ENCODE measurements at regions not wholly inside any gene's neighbourhood (a gene's known extent, or its start where the extent isn't known, plus 50 kb on each side); places are given as distances from the start of the nearest gene placed in this dataset.
A peak's percentile ranks its signal among the peaks of the same experiment; 100 is the strongest.

DNA sequence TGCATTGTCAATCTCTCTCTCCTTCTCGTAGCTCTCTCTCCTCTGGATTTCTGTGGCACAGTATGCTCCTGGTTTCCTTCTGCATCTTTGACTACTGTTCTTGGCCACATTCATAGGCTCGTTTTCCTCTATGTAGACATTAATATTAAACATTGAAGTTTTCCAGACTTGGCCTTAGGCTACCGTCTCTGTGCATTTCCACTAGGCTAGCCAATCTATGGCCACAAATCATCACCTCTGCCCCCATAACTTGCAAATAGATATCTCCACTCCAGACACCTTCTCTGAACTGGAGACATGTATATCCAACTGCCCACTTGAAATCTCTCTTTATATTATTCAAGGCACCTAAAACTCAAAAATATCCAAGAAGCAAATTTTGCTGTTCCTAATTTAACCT lies 768.5 kb downstream of the TSN start:
- H3K36me3 ChIP-seq (ENCODE audit: control insufficient read depth in 4 of 4, insufficient read depth in 4 of 4, low read length in 4 of 4), result no peaks in the 10 kb centered on the region
- no peak overlapping the region for H3K27ac ChIP-seq (ENCODE audit: low read depth in 1 of 2, low read length in 1 of 2)
- no peaks in the 10 kb centered on the region for H3K9me3 ChIP-seq (ENCODE audit: control insufficient read depth in 4 of 4, insufficient read depth in 3 of 4, low read length in 3 of 4)
- TF ChIP-seq, protein P1, sequence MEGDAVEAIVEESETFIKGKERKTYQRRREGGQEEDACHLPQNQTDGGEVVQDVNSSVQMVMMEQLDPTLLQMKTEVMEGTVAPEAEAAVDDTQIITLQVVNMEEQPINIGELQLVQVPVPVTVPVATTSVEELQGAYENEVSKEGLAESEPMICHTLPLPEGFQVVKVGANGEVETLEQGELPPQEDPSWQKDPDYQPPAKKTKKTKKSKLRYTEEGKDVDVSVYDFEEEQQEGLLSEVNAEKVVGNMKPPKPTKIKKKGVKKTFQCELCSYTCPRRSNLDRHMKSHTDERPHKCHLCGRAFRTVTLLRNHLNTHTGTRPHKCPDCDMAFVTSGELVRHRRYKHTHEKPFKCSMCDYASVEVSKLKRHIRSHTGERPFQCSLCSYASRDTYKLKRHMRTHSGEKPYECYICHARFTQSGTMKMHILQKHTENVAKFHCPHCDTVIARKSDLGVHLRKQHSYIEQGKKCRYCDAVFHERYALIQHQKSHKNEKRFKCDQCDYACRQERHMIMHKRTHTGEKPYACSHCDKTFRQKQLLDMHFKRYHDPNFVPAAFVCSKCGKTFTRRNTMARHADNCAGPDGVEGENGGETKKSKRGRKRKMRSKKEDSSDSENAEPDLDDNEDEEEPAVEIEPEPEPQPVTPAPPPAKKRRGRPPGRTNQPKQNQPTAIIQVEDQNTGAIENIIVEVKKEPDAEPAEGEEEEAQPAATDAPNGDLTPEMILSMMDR (IDR thresholded peaks at IDR 0.05; ENCODE audit: control extremely low read depth, extremely low read depth), result no peak
- H3K27me3 ChIP-seq (ENCODE audit: control insufficient read depth in 3 of 3, insufficient read depth in 3 of 3, low read length in 2 of 3), result no peaks in the 10 kb centered on the region
- no peak for DNase-seq
- no peaks in the 10 kb centered on the region for H3K4me1 ChIP-seq (ENCODE audit: control insufficient read depth in 5 of 5, insufficient read depth in 5 of 5, low read length in 5 of 5)
- no peak overlapping the region for H3K4me3 ChIP-seq
- WGBS, 2 donors, result 85% methylated on average over 3 of the region's 3 CpGs
- no peak overlapping the region for H3K9ac ChIP-seq (ENCODE audit: insufficient read depth in 1 of 2, low read length in 2 of 2)
- ATAC-seq (ENCODE audit: insufficient read depth, low FRiP score), result no peak

DNA sequence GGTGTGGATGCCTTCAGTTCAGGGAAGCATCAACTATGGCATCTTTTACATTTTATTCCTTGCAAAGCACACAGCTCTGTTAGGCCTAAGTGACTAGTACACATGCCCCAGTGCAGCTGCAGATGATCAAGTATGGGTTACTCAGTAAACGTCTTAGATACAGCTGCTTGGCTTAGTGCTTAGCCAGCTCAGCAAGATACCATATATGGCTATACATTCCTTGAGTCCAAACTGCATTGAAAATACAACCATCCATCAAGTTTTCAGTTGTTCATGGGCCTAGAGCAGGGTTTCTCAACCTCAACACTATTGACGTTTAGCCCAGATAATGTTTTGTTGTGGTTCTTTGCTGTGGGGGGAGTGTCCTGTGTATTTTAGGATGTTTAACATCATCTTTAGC lies 769.9 kb downstream of the TSN start:
- TF ChIP-seq, protein P1 (IDR thresholded peaks at IDR 0.05; ENCODE audit: control extremely low read depth, extremely low read depth), result no peak
- no peak overlapping the region for H3K9ac ChIP-seq (ENCODE audit: insufficient read depth in 1 of 2, low read length in 2 of 2)
- WGBS, 2 donors, result 69 to 82% methylated on average over 2 of the region's 2 CpGs

DNA sequence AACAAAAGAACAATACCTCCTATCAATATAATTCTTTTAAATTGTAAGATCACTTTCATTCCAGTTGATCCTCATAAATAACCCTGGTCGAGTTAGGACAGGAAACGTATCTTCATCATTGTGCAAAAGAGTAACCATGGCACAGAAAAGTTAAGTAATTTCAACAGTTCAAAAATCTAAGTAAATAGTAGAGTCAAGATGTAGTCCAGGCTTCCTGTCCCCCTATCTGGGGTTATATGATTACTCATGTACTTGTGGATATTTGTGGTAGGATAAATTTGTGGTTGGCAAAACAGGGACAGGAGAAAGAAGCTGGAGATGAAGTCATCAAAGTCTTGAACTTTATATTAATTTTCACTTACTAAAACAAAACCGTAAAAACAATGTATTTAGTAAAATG lies 772.6 kb downstream of the TSN start:
- Histone ChIP-seq H3K36me3 (ENCODE audit: control insufficient read depth in 4 of 4, insufficient read depth in 4 of 4, low read length in 4 of 4) (no peaks in the 10 kb centered on the region), H3K4me1 (ENCODE audit: control insufficient read depth in 5 of 5, insufficient read depth in 5 of 5, low read length in 5 of 5) (peaks cover 0 to 8% (median 0%) of the 10 kb centered on the region in 5 donors), H3K9me3 (ENCODE audit: control insufficient read depth in 4 of 4, insufficient read depth in 3 of 4, low read length in 3 of 4) (no peaks in the 10 kb centered on the region), H3K27me3 (ENCODE audit: control insufficient read depth in 3 of 3, insufficient read depth in 3 of 3, low read length in 2 of 3) (no peaks in the 10 kb centered on the region), H3K9ac (ENCODE audit: insufficient read depth in 1 of 2, low read length in 2 of 2) (no peak overlapping the region), H3K4me3 (no peak overlapping the region), H3K27ac (ENCODE audit: low read depth in 1 of 2, low read length in 1 of 2) (no peak overlapping the region)
- DNase-seq (no peak), ATAC-seq (ENCODE audit: insufficient read depth, low FRiP score) (no peak)
- 86 to 89% methylated on average over 3 of the region's 3 CpGs for WGBS, 2 donors
- TF ChIP-seq, protein P1 (IDR thresholded peaks at IDR 0.05; ENCODE audit: control extremely low read depth, extremely low read depth), result no peak

More for the DNA sequence above, 769.9 kb downstream of the TSN start:
- peak; percentile 45 to 84 (median 67) for DNase-seq
- no peaks in the 10 kb centered on the region for H3K4me1 ChIP-seq (ENCODE audit: control insufficient read depth in 5 of 5, insufficient read depth in 5 of 5, low read length in 5 of 5)
- no peaks in the 10 kb centered on the region for H3K27me3 ChIP-seq (ENCODE audit: control insufficient read depth in 3 of 3, insufficient read depth in 3 of 3, low read length in 2 of 3)
- no peak overlapping the region for H3K27ac ChIP-seq (ENCODE audit: low read depth in 1 of 2, low read length in 1 of 2)
- no peaks in the 10 kb centered on the region for H3K36me3 ChIP-seq (ENCODE audit: control insufficient read depth in 4 of 4, insufficient read depth in 4 of 4, low read length in 4 of 4)
- no peaks in the 10 kb centered on the region for H3K9me3 ChIP-seq (ENCODE audit: control insufficient read depth in 4 of 4, insufficient read depth in 3 of 4, low read length in 3 of 4)
- ATAC-seq (ENCODE audit: insufficient read depth, low FRiP score), result no peak
- no peak overlapping the region for H3K4me3 ChIP-seq
